Embryonic facial prominence (tissue), 1 donor: ENCODE measurements at regions not wholly inside any gene's neighbourhood (a gene's known extent, or its start where the extent isn't known, plus 50 kb on each side); places are given as distances from the start of the nearest gene placed in this dataset.

Source experiments
- DNase-seq: peaks from one replicate; pipeline ENCODE4 v3.0.0-alpha.2; 2016; ENCODE audit errors: extremely low spot score

DNA sequence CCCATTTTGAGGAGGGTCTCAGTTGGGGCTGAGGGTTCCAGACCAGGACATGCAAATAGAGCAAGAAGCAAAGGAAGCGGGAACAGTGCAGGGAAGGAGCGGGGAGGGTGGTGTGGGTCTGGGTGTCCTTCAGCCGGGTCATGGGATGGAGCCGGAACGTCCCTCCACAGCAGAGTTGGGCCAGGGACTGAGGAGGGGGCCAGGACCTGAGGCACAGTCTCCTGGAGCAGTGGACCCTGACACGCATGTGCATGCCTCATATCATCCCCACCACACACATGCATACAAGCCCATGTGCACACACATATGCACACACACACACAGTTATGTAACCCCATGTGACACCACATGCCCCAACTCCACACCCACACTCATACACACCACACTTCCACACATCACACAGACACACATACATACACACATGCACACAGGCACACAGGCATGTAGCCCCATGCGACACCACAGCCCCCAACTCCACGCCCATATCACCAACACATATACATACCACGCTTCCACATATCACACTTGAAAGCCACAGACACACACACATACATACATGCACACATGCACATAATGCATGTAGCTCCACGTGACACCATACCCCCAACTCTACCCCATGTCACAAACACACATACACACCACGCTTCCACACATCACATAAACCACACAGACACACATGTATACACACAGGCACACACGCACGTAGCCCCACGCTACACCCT lies 1026.6 kb downstream of the BRD1 start:
- no peak for DNase-seq

DNA sequence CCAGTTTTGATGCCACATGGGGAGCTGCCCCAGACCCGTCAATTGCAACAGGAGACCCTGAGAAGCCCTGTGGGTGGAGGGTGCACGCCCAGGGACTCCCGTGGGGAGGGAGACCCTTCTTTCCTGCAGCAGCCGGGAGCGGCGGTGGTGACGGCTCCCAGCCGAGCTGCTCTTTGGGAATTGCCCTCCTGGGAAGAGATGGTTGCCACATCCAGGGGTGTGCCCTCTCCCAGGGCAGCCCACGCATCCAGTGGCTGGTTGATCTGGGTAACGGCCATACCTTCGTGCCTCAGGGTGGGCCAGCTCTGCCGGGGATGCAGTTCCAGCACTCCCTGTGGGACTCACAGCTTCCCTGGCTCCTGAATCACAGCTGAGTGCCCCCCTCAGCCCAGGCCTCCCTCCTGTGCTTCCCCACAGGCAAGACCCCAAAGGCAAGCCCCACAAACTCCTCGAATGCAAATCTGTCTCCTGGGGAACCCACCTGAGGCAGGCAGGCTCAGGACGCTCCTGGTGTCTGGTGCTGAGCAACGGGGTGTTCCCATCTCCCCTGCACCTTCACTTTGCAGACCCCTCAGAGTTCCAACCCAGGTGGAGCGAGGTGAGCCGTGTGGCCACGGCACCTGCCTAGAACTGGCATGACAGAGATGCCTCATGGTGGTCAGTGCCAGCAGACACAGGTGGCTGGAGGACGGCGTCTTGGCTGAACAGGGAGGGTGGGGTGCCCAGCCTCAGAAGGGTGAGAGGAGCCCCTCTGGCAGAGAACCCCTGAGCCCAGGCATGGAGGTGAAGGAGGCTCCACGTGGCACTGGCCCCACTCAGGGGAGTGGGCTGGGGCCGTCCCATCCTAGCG lies 1027.4 kb downstream of the BRD1 start:
- no peak for DNase-seq

DNA sequence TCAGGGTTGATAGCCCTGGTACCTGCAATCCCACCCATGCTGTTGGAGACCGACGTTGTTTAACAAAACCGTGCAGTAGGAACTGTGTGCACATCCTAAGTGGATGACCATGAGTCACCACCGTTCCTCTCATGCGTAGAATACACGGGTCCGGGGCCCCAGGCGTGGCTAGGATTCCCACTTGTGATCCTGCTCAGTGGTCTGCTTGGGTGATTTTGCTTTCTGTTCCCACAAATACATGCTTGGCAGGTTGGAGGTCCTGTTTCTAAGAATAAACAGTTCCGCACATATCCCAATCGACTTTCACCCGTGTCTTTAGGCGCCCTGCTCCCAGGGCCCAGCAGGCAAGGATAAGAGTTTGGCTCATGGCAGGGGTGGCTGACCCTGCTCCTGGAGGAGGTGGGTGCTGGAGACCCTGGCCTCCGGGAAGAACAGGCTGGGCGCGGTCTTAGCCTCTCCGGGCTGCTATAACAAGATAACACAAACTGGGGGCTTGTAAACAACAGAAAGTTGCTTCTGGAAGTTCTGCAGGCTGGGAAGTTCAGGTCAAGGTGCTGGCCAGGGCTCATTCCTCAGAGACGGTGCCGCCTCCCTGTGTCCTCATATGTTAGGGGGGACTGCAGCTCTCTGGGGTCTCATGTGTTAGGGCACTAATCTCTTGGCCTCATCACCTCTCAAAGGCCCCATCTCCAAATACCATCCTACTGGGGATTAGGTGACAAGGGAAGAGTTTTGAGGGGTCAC lies 1028.3 kb downstream of the BRD1 start:
- no peak for DNase-seq

DNA sequence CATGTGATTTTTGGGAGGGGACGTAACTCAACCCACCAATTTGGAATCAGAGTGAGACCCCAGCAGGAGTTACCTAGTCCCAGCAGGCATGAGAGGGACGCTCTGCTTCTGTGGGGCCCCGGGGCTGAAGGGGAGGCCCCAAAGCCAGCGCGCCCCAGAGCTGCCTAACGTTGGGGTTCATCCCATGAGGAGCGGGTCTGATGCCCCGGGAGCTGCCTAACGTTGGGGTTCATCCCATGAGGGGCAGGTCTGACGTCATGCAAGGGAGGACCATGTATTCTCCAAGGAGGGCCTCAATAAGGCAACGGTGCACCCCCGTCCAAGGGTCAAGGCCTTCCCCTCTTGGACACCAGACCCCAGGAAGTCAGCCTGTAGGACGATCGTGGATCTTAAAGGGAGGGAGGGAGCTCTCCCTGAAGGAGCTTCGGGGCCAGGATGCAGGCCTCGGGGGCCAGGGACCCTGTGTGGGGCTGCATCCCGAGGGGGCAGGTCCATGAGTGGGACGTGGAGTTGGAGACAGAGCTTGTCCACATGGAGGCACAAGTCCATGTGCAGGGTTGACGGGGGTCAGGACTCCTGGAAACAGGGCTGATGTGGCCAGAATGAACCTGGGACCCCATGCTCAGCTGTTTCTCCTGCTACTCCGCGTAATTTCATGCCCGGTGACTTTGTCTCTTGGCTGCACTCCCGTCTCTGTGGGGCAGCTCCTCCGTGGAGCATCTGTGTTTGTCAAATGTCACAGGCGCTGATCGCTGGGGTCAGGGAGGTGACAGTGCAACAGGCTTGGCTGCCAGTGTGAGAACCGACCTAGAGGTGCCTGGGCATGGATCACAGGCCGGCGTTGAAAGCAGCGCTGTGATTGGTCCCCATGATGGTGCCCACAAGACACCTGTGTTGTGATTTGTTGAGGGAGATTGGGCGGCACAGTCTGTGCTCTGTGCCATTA lies 1029.1 kb downstream of the BRD1 start:
- no peak for DNase-seq

DNA sequence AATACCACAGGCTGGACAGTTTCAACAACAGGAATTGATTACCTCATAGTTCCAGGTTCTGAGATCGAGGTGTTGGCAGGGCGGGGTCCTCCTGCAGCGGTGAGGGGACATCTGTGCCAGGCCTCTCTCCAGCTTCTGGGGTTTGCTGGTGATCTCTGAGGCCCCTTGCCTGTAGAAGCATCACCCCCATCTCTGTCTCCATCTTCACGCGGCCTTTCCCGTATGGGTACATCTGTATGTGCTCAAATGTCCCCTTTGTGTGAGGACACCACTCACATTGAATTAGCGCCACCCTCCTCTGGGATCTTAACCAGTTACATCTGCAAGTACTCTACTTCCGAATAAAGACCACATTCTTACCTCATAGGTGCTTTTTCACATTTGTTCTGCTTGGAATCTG lies 1029.9 kb downstream of the BRD1 start:
- no peak for DNase-seq

DNA sequence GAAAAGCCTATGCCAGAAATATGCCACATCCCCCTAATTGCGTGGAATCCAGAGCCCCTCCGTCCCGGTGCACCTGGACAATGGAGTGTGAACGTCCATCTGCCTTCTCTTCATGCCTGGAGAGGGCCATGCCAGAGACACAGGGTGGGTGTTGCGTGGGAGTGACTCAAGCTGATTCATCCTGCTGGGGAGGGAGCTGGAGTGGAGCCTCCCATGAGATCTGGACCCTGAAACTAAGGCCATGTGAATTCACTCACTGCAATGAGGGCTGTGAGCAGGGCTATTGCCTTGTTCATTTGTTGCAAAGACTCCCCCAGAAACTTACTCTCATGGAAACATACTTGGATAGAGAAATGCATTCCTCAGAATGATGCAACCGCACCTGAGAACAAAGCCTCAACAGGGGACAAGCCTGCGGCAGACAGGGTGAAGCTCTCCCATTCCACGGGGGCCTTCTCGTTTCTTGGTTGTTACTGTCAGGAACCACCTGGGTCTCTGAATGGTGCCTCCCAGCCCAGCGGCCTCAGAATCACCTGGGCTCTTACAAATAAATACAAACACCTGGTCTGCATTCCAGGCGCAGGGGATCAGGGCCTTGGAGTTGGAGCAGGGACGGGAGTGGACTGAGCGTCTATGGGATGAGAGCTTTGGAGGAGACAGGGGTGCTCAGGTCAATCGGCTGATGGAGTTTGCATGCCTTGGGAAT lies 1031.2 kb downstream of the BRD1 start:
- DNase-seq: no peak

DNA sequence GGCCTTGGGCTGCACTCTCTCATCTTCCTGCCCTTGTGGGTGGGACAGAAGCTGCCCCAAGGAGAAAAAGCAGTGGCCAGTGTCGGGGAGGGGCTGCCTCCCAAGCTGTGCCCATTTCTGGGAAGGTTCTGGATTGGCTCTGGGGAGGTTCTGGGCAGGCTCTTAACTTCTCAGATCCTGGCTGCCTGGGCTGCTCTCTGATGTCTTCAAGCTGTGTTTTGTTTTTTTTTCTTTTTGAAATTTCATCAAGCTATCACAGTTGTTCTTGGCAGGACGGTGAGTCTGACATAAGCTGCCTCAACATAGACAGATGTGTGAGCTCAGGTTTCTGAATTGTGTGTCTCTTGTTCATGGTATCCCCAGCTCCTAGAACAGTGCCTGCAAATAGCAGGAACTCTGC lies 1032.0 kb downstream of the BRD1 start:
- no peak for DNase-seq

DNA sequence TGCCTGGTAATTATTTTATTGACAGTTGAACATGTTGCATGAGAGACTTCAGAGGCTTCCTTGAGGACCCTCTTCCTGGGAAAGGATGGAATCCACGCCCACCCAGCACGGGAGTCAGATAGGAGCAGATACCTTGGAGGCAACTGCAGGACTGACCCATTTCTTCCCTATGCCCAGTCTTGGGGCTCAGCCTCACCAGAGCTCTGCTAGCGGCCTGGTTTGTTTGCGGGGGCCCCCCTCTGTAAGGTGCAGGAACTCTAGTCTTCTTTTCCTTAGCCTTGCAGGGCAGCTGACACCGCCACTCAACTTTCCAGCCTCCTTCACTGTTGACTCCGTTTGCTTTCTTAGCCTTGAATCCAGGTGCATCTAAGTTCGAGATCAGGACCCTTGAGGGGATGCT lies 1032.8 kb downstream of the BRD1 start:
- DNase-seq: no peak

DNA sequence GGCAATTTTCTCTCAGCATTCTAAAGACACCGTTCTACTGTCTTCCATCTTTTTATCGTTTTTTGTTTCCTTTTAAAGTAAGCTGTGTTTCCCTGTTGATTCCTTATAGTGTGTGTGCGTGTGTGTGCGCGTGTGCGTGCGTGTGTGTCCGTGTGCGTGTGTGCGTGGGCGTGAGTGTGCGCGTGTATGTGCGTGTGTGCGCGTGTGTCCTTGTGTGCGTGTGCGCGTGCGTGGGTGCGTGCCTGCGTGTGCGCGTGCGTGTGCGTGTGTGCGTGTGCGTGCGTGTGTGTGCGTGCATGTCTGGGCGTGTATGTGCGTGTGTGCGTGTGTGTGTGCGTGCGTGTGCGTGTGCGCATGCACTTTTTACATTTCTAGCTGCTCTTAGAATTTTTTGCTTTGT lies 1033.7 kb downstream of the BRD1 start:
- DNase-seq: no peak

DNA sequence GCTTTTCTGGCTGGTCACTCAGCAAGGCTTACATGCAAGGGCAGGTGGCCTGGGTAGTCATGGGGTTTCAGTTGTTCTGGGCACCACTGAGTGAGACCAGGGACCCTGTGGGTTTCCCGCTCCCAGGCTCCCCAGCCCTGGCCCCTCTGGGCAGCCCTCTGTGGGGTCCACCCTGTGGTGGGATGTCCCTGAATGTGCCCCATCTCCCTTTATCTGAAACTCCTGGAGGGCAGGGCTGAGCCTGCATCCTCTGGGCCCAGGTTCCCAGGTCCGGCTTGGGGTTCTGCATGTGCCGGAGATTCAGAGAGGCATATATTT lies 1041.0 kb downstream of the BRD1 start:
- no peak for DNase-seq

DNA sequence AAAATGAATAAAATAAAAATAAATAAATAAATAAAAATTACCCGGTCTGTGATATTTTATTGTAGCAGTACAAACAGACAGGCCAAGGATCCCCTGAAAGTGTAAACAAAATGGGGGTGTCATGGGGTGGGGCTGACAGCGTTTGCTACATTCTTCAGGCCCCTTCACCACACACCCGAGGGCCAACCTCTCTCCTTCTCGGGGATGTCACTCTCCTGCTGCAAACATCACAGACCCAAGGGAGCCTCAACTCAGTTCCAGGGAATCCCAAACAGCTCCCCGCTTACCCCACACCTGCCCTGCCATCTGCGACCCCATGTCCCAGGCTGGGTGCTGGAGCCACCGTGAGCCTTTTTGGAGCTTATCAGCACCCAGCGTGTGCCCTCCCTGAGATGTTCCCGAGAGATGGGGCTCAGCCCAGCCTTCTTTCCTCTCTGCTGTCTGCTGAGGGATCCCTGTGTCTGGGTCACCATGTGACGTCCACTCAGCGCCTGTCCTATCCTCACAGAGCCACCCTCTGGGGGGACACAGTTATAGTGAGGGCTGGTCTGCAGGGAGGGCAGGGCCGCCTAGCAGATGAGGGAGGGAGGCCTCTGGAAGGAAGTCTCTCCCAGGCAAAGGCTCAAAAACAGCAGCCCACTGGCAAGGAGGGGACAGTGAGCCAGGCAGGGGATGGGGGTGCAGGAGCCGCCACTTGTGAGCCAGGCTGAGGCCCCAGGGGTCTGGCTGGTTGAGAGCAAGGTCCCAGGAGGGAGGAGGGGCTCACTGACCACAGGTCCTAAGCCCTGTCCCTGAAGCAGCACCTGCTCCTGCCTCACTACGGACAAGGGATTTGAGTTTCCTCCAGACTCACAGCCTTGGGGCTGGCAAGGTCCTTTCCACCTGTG lies 1041.6 kb downstream of the BRD1 start:
- no peak for DNase-seq

DNA sequence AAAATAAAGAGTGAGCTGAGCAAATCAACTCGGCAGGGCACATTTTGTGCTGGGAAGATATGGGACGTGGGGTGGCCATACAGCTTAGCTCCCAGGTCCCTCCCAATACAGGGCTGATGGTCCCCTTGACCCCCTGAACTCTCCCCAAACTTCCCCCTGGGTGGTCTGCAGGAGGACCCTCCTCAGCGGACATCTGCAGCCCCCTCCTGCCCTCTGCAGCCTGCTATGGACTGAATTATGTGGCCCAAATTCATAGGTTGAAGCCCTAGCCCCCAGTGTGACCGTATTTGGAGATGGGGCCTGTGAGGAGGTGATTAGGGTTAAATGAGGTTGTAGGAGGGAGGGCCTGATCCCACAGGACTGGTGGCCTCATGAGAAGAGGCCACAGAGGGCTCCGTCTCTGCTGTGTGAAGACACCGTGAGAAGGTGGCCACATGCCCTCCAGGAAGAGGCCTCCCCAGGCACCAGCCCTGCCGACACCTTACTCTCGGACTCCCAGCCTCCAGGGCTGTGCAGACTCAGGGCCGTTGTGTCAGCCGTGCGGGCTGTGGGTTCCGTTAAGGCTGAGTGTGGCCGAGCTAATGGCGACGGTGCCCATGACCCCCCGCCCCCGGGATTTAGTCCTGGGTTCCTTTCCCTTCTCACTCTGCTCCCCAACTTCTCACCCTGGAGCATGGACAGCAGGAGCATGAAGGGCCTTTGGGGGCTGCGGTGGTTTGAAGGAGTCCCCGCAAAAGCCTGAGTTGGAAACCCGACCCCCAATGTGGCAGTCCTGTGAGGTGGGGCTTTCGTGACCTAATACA lies 1042.8 kb downstream of the BRD1 start:
- no peak for DNase-seq

DNA sequence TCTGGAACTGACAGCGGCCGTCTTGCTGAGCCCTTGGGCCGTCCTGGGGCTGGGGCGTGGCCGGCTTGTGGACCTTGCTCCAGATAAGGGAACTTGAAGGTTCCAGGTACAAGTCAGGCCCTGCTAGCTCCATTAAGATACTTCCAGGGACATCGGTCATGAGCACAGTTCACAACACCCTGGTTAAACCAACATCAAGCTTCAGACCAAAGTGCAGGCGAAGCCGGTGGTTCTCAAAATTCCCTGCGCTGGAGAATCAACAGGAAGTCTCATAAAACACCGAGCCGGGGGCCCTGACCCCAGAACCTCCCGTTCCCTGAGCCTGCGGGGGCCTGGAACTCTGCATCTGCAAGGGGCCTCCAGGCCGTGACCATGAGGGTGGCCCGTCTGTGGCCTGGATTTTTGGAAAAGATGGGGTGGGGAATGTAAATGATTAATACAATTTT lies 1043.8 kb downstream of the BRD1 start:
- no peak for DNase-seq

DNA sequence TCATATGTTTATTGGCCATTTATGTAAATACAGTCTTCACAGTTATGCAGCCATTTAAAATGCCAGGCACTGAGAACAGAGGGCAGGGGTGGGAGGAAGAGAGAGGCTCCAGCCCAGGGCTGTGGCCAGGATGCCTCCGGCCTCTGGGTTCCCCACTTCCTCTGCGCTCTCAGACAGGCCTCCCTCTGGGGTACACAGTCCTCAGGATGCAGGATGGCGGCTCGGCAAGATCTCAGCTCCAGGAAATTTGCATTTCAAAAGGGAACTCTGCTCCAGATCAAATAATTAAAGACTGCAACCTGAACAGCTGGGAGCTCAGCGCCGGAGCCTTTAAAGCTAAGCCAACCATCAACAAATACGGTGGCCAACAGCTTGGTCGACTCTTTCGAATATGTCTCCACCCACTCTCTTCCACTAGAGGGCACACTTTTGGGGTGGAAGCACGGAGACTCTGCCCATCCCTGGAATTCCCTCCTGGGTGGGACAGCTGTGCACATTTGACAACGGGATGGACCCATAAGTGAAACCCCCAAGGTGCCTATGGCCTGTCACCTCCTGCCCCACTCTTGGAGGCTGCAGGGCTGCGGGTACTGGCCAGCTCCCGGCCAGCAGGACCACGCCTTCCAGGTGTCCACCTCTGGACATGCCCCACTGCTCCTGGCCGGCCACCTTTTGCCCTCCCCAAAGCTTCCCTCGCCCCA lies 1044.7 kb downstream of the BRD1 start:
- DNase-seq: no peak

DNA sequence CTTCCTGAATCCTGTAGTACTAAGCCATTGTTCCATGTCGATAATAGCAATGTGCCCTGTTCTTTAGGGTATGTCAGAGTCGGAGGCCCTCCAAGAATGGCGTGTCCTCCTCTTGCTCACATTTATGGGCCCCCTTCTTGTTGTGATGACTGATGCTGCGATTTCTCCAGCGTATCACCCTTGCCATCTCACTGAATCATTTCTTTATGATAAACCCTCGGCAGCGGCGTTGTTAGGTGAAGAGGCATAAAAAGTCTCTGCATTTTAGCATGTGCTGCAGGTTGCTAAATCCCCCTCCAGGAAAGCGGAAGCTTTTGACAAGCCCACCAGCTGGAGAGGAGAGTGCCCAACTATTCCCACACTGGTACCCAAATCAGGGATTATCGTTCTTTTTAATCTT lies 1045.3 kb downstream of the BRD1 start:
- no peak for DNase-seq

DNA sequence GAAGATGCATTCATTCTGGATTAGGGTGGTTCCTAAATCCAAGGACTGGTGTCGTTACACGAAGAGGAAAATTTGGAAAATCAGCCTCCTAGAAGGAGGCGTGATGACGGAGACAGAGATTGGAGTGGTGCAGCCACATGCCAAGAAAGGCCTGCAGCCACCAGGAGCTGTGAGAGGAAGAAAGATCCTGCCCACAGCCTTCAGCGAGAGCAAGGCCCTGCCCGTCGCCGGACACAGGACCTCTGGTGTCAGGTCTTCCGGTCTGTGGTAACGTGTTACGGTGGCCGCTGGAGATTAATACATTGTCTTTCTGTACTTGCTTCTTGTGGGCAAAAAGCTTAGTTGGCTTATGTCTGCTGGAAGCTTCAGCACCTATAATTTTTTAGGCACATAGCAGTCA lies 1045.8 kb downstream of the BRD1 start:
- DNase-seq: no peak

DNA sequence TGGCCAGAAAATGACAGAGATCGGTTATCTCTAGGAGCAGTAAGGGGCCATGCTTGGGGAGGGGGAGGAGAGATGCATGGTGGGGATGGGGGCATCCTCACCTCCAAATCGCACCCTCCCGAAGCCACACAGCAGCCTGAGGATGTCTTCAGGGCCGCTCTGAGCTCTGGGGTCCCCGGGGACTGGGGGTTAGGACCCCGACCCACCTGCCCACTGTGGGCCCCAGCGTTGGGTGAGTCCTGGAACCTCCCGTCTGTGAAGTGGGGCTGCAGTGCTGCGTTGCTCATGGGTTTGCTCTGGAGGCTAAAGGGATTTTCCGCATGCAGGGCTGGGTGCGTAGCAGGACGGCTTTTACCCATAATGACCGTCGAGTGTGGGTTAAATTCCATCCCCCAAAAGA lies 1046.3 kb downstream of the BRD1 start:
- DNase-seq: no peak

DNA sequence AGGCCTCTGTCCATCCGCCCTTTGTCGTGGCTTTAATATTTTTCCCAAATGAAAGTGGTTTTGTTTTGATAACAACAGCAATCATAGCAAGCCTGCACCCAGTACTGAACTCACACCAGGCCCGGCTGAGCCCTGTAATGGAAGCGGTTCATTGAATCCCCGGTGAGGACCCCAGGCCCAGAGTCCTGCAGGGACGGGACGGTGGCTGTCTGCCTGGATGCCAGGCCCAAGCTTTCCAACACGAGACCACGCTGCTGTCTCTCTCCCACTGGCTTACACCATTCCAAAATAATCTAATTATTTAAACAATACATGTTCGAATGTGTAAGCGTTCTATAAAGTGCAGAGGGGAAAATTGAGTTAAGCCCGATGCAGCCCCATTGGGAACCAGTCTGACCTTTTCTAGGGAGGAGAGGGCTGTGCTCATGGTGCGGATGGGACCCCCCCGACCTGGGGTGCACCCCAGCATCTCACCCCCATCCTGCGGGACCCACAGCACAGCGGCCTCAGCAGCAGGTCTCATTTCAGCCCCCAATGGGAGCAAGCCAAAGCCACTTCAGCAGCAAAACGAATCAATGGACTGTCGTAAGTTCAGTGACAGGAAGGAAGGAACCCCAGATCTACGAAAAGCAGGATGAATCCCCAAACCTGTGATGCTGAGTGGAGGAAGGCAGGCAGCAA lies 1046.9 kb downstream of the BRD1 start:
- DNase-seq: no peak
